Spleen (tissue), 11 donors: ENCODE measurements at regions not wholly inside any gene's neighbourhood (a gene's known extent, or its start where the extent isn't known, plus 50 kb on each side); places are given as distances from the start of the nearest gene placed in this dataset.

Experiments
- DNase-seq: peaks from one replicate; pipeline ENCODE4 v3.0.0-alpha.2; 2020
- H3K27ac ChIP-seq, 8 donors: fragments of 200-600 bp; sonication (generic) in 7 of 8; 1 replicate in 4 of 8; 2 replicates in 4 of 8; pipeline versions ENCODE4 v1.5.0 to v1.8.0; 2016 to 2021; ENCODE audit warnings: inconsistent platforms in 4 of 8, mild to moderate bottlenecking in 4 of 8, moderate library complexity in 1 of 8
- H3K27me3 ChIP-seq, 7 donors: fragments of 200-600 bp; sonication (generic) in 6 of 7; replicated peaks in 1 of 7; 1 replicate in 4 of 7; 2 replicates in 3 of 7; pipeline versions ENCODE4 v1.5.0 to v1.8.0; 2016 to 2021; ENCODE audit warnings: inconsistent platforms in 3 of 7, mild to moderate bottlenecking in 1 of 7
- H3K36me3 ChIP-seq, 6 donors: fragments of 200-600 bp; sonication (generic) in 5 of 6; 1 replicate in 4 of 6; 2 replicates in 2 of 6; pipeline versions ENCODE4 v1.5.0 to v1.8.0; 2016 to 2021; ENCODE audit warnings: inconsistent platforms in 2 of 6
- H3K4me1 ChIP-seq, 6 donors: fragments of 200-600 bp; sonication (generic) in 5 of 6; 1 replicate in 3 of 6; 2 replicates in 3 of 6; pipeline versions ENCODE4 v1.5.0 to v1.8.0; 2016 to 2021; ENCODE audit warnings: inconsistent platforms in 3 of 6
- H3K4me3 ChIP-seq, 8 donors: fragments of 200-600 bp; sonication (generic) in 7 of 8; 1 replicate in 4 of 8; 2 replicates in 4 of 8; pipeline versions ENCODE4 v1.5.0 to v1.8.0; 2016 to 2021; ENCODE audit warnings: inconsistent platforms in 4 of 8, mild to moderate bottlenecking in 4 of 8, moderate library complexity in 2 of 8
- H3K9me3 ChIP-seq, 8 donors: fragments of 200-600 bp; sonication (generic) in 7 of 8; 1 replicate in 4 of 8; 2 replicates in 4 of 8; pipeline versions ENCODE4 v1.5.0 to v1.8.0; 2016 to 2021; ENCODE audit warnings: inconsistent platforms in 4 of 8
- POLR2A ChIP-seq, 3 donors: fragments of 450-650 bp; IDR thresholded peaks; one replicate each; pipeline ENCODE4 v1.5.1; 2017; ENCODE audit warnings: antibody characterized with exemption in 3 of 3, mild to moderate bottlenecking in 1 of 3
- POLR2AphosphoS5 ChIP-seq, 3 donors: sonication (generic); formaldehyde crosslinking; IDR thresholded peaks; one replicate each; pipeline ENCODE4 v1.5.1; 2017; ENCODE audit warnings: antibody characterized with exemption in 3 of 3
- WGBS, 5 donors: extraction: QIAGEN DNeasy Blood & Tissue Kit in 3 of 5; methylation state at CpG; one replicate each; pipeline versions ENCODE4 v1.1.5 to v1.1.7; 2013 to 2018; 5-methylcytosine and 5-hydroxymethylcytosine counted together
- intact Hi-C: fragments of 100-400 bp; cut with DNase I; formaldehyde crosslinking; loops from one replicate; pipeline ENCODE4 v1.15.0; 2023; ENCODE audit warnings: low total_unique reads
- TF ChIP-seq, protein P1 (sequence below), 11 experiments: fragments of 200-600 bp in 7 of 11; fragments of 450-650 bp in 4 of 11; sonication (generic) in 4 of 11; IDR thresholded peaks in 8 of 11; conservative IDR thresholded peaks in 3 of 11; 1 replicate in 7 of 11; 2 replicates in 4 of 11; pipeline versions ENCODE4 v1.4.0 to v1.8.0; 2016 to 2021; ENCODE audit warnings: antibody characterized with exemption in 11 of 11, inconsistent platforms in 4 of 11, mild to moderate bottlenecking in 1 of 11
- donor health status: healthy with polysubstance abuse.
- donor health status: DM: no; HTN: no; CAD: no; lungs with moderate emphysema.
- donor health status: DM: no; HTN: no; CAD: no.
- donor health status: Bipolar disorder and iron deficiency.
- donor health status: healthy.
- donor health status: DM: no; HTN: no; CAD: no.
- donor health status: DM: yes; HTN: yes; CAD: no.

- DNase-seq: no peak
- peaks cover 0 to 29% (median 0%) of the 10 kb centered on the region in 7 donors for H3K27me3 ChIP-seq
- no peak overlapping the region for H3K27ac ChIP-seq
- peaks cover 0 to 30% (median 0%) of the 10 kb centered on the region in 8 donors for H3K9me3 ChIP-seq
- no peaks in the 10 kb centered on the region for H3K4me1 ChIP-seq
- intact Hi-C loops: no loop called here
- H3K36me3 ChIP-seq: no peaks in the 10 kb centered on the region
- no peak for TF ChIP-seq POLR2AphosphoS5 (IDR thresholded peaks at IDR 0.05)
- TF ChIP-seq, protein P1, sequence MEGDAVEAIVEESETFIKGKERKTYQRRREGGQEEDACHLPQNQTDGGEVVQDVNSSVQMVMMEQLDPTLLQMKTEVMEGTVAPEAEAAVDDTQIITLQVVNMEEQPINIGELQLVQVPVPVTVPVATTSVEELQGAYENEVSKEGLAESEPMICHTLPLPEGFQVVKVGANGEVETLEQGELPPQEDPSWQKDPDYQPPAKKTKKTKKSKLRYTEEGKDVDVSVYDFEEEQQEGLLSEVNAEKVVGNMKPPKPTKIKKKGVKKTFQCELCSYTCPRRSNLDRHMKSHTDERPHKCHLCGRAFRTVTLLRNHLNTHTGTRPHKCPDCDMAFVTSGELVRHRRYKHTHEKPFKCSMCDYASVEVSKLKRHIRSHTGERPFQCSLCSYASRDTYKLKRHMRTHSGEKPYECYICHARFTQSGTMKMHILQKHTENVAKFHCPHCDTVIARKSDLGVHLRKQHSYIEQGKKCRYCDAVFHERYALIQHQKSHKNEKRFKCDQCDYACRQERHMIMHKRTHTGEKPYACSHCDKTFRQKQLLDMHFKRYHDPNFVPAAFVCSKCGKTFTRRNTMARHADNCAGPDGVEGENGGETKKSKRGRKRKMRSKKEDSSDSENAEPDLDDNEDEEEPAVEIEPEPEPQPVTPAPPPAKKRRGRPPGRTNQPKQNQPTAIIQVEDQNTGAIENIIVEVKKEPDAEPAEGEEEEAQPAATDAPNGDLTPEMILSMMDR (IDR thresholded peaks at IDR 0.05 in 8 of 11, conservative IDR thresholded peaks at IDR 0.05 in 3 of 11): no peak
- TF ChIP-seq POLR2A (IDR thresholded peaks at IDR 0.05): no peak
- WGBS, 5 donors: 76 to 86% (median 80%) methylated on average over 13 of the region's 13 CpGs
- no peak overlapping the region for H3K4me3 ChIP-seq
Observed at GRCh38 chr18:76771192-76771799, 51.1 kb upstream of the ZNF236 start.

- H3K9me3 ChIP-seq: peaks cover 0 to 30% (median 0%) of the 10 kb centered on the region in 8 donors
- no peak overlapping the region for H3K27ac ChIP-seq
- H3K27me3 ChIP-seq: peaks cover 0 to 43% (median 0%) of the 10 kb centered on the region in 7 donors
- no peaks in the 10 kb centered on the region for H3K36me3 ChIP-seq
- WGBS, 5 donors: 64 to 91% (median 70%) methylated on average over 1 of the region's 1 CpG
- no peaks in the 10 kb centered on the region for H3K4me1 ChIP-seq
- no peak for DNase-seq
- TF ChIP-seq POLR2A (IDR thresholded peaks at IDR 0.05): no peak
- TF ChIP-seq, protein P1 (IDR thresholded peaks at IDR 0.05 in 8 of 11, conservative IDR thresholded peaks at IDR 0.05 in 3 of 11): no peak
- no peak for TF ChIP-seq POLR2AphosphoS5 (IDR thresholded peaks at IDR 0.05)
- intact Hi-C loops: no loop called here
- no peak overlapping the region for H3K4me3 ChIP-seq
Observed at GRCh38 chr18:76767954-76768353, 54.4 kb upstream of the ZNF236 start.

DNA sequence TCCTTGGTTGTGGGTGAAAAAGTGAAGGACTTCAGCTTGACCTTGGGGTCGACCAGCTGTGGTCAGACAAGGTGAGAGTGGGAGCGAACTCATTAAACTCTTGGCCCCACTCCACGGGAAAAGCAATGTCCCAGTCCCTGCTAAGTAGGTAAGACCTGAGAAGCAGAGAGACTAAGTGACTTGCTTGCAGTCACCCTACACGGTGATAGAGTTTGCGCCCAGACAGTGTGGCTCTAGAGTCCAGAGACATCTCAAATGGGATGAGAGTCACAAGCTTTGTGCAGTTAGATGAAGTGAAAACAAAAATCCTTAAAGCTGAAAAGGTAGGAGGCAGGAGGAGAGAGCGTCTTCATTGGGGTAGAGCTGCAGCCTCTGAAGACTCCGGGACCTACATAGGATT is 55.9 kb upstream of the ZNF236 start:
- Histone ChIP-seq H3K27me3 (peaks cover 0 to 40% (median 0%) of the 10 kb centered on the region in 7 donors), H3K36me3 (no peaks in the 10 kb centered on the region), H3K9me3 (peaks cover 0 to 30% (median 0%) of the 10 kb centered on the region in 8 donors), H3K4me1 (no peaks in the 10 kb centered on the region), H3K4me3 (no peak overlapping the region), H3K27ac (no peak overlapping the region)
- WGBS, 5 donors: 81 to 87% (median 86%) methylated on average over 7 of the region's 7 CpGs
- no peak for TF ChIP-seq POLR2A (IDR thresholded peaks at IDR 0.05)
- TF ChIP-seq, protein P1 (IDR thresholded peaks at IDR 0.05 in 8 of 11, conservative IDR thresholded peaks at IDR 0.05 in 3 of 11): no peak
- intact Hi-C loops: no loop called here
- no peak for DNase-seq

DNA sequence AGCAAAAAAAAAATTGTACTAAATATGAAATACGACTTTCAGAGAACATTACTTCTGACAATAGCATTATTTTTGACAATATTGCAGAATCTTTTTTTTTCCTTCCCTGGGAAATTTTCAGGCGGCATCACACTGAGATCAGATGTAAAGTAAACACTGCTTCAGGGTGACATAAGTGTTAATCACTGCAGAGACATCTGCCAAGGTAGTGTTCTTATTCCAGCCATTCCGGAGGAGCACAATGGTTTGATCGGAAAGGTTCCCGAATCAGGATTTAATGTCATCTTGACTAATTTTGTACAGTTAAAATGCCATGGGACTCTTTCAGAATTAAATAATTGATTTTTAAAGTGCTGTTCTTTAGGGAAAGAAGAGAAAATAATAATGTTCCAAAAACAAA is 56.7 kb upstream of the ZNF236 start:
- H3K27me3 ChIP-seq: peaks cover 0 to 34% (median 0%) of the 10 kb centered on the region in 7 donors
- no peak overlapping the region for H3K27ac ChIP-seq
- TF ChIP-seq POLR2AphosphoS5 (IDR thresholded peaks at IDR 0.05): no peak
- TF ChIP-seq, protein P1 (IDR thresholded peaks at IDR 0.05 in 8 of 11, conservative IDR thresholded peaks at IDR 0.05 in 3 of 11): no peak
- TF ChIP-seq POLR2A (IDR thresholded peaks at IDR 0.05): no peak
- no peaks in the 10 kb centered on the region for H3K4me1 ChIP-seq
- 82 to 88% (median 85%) methylated on average over 5 of the region's 5 CpGs for WGBS, 5 donors
- H3K36me3 ChIP-seq: no peaks in the 10 kb centered on the region
- peaks cover 0 to 30% (median 0%) of the 10 kb centered on the region in 8 donors for H3K9me3 ChIP-seq
- no peak for DNase-seq
- H3K4me3 ChIP-seq: no peak overlapping the region
- intact Hi-C loops: no loop called here
